H1 (cell line): ENCODE measurements at regions not wholly inside any gene's neighbourhood (a gene's known extent, or its start where the extent isn't known, plus 50 kb on each side); places are given as distances from the start of the nearest gene placed in this dataset.

ENCODE experiments used
- CTCF ChIA-PET: fragments of 300-600 bp; sonication (Branson Sonifier 250); formaldehyde crosslinking; loops from one replicate; lab custom pipeline; 2021; ENCODE audit not compliant: partially characterized antibody; lab: Charles Lee
- POLR2A ChIA-PET: fragments of 300-600 bp; sonication (Branson Sonifier 250); formaldehyde crosslinking; loops from one replicate; lab custom pipeline; 2021; ENCODE audit warnings: inconsistent platforms; ENCODE audit not compliant: partially characterized antibody; lab: Charles Lee
- DNase-seq, 2 experiments: peaks; one replicate each; pipeline versions ENCODE4 v3.0.0 to v3.0.0-alpha.2; 2010 to 2022; ENCODE audit warnings: low spot score in 2 of 2, low read depth in 1 of 2, mixed read lengths in 1 of 2
- FAIRE-seq: peaks from 2 replicates; lab custom pipeline; 2011; peaks lifted over from hg19 to GRCh38; lab: Jason Lieb, UNC
- H2AFZ ChIP-seq: 2 replicates; pipeline ENCODE4 v1.8.1; 2012; ENCODE audit warnings: low read length, inconsistent platforms
- H2AK5ac ChIP-seq: 2 replicates; pipeline ENCODE4 v1.6.1; 2013; ENCODE audit warnings: low read depth, low read length
- H2BK120ac ChIP-seq: replicated peaks from 2 replicates; pipeline ENCODE3; 2013; ENCODE audit warnings: low read depth, low read length, inconsistent platforms
- H2BK12ac ChIP-seq: 2 replicates; pipeline ENCODE4 v1.6.1; 2013; ENCODE audit warnings: low read depth, low read length
- H2BK15ac ChIP-seq: 2 replicates; pipeline ENCODE4 v1.6.1; 2013; ENCODE audit warnings: low read length
- H2BK20ac ChIP-seq: 2 replicates; pipeline ENCODE4 v1.6.1; 2013; ENCODE audit warnings: low read length
- H2BK5ac ChIP-seq: 2 replicates; pipeline ENCODE4 v1.6.1; 2013; ENCODE audit warnings: low read depth, low read length
- H3K14ac ChIP-seq: 2 replicates; pipeline ENCODE4 v1.6.1; 2013; ENCODE audit warnings: inconsistent platforms; ENCODE audit not compliant: insufficient read length
- H3K18ac ChIP-seq: 2 replicates; pipeline ENCODE4 v1.6.1; 2013; ENCODE audit warnings: low read length; ENCODE audit errors: extremely low read depth
- H3K23ac ChIP-seq: 2 replicates; pipeline ENCODE4 v1.6.1; 2013; ENCODE audit warnings: inconsistent platforms; ENCODE audit not compliant: insufficient read length
- H3K23me2 ChIP-seq: 2 replicates; pipeline ENCODE4 v1.6.1; 2013; ENCODE audit warnings: low read depth, low read length
- H3K27ac ChIP-seq: 2 replicates; pipeline ENCODE4 v1.6.1; 2011; ENCODE audit warnings: low read depth, low read length, inconsistent platforms
- H3K27me3 ChIP-seq, 4 experiments: replicated peaks in 1 of 4; 1 replicate in 1 of 4; 2 replicates in 3 of 4; pipeline versions ENCODE4 v1.6.1 to v1.8.1; 2011 to 2013; ENCODE audit warnings: low read length in 3 of 4, mild to moderate bottlenecking in 3 of 4, inconsistent platforms in 2 of 4, mixed read lengths in 2 of 4, moderate library complexity in 1 of 4; ENCODE audit not compliant: control insufficient read depth in 3 of 4, insufficient read depth in 3 of 4; ENCODE audit errors: extremely low read depth in 1 of 4
- H3K36me3 ChIP-seq, 4 experiments: 2 replicates each; pipeline versions ENCODE4 v1.6.1 to v1.8.1; 2011 to 2013; ENCODE audit warnings: mild to moderate bottlenecking in 4 of 4, low read length in 3 of 4, moderate library complexity in 2 of 4, control low read depth in 1 of 4, inconsistent platforms in 1 of 4; ENCODE audit not compliant: insufficient read depth in 4 of 4, control insufficient read depth in 2 of 4
- H3K4ac ChIP-seq: replicated peaks from 2 replicates; pipeline ENCODE3; 2013; ENCODE audit warnings: low read length, low read depth, mixed read lengths, inconsistent platforms; ENCODE audit not compliant: insufficient read length
- H3K4me1 ChIP-seq, 4 experiments: replicated peaks in 1 of 4; 1 replicate in 1 of 4; 2 replicates in 3 of 4; pipeline versions ENCODE4 v1.6.1 to v1.8.1; 2011 to 2013; ENCODE audit warnings: low read length in 3 of 4, inconsistent platforms in 2 of 4, mixed read lengths in 1 of 4; ENCODE audit not compliant: insufficient read depth in 4 of 4, control insufficient read depth in 3 of 4
- H3K4me2 ChIP-seq, 2 experiments: 2 replicates each; pipeline versions ENCODE4 v1.6.1 to v1.8.1; 2011 to 2013; ENCODE audit warnings: low read depth in 2 of 2, low read length in 2 of 2, control low read depth in 1 of 2, inconsistent platforms in 1 of 2, mild to moderate bottlenecking in 1 of 2; ENCODE audit not compliant: insufficient read depth in 1 of 2
- H3K4me3 ChIP-seq, 4 experiments: fragments of 200-600, 300-600 bp in 1 of 4; sonication (generic), shearing (Covaris generic), sonication (Bioruptor Twin) in 1 of 4; 2 replicates each; pipeline versions ENCODE4 v1.5.1 to v1.8.1; 2011 to 2016; ENCODE audit warnings: low read length in 4 of 4, low read depth in 3 of 4, control low read depth in 2 of 4, inconsistent platforms in 2 of 4, mild to moderate bottlenecking in 2 of 4, mixed read lengths in 1 of 4, moderate library complexity in 1 of 4; ENCODE audit not compliant: insufficient read depth in 2 of 4; ENCODE audit errors: extremely low read depth in 1 of 4
- H3K56ac ChIP-seq: replicated peaks from 2 replicates; pipeline ENCODE3; 2013; ENCODE audit warnings: low read depth, mild to moderate bottlenecking, mixed read lengths, low read length, inconsistent platforms; ENCODE audit not compliant: insufficient read length
- H3K79me1 ChIP-seq: 2 replicates; pipeline ENCODE4 v1.6.1; 2013; ENCODE audit warnings: low read depth, low read length, control low read depth
- H3K79me2 ChIP-seq, 2 experiments: 2 replicates each; pipeline versions ENCODE4 v1.6.1 to v1.8.1; 2012 to 2013; ENCODE audit warnings: low read length in 2 of 2, mild to moderate bottlenecking in 2 of 2, inconsistent platforms in 1 of 2; ENCODE audit not compliant: insufficient read depth in 2 of 2, control insufficient read depth in 1 of 2
- H3K9ac ChIP-seq, 4 experiments: replicated peaks in 1 of 4; 1 replicate in 1 of 4; 2 replicates in 3 of 4; pipeline versions ENCODE4 v1.6.1 to v1.8.1; 2011 to 2013; ENCODE audit warnings: low read depth in 3 of 4, low read length in 3 of 4, control low read depth in 2 of 4, mild to moderate bottlenecking in 2 of 4, moderate library complexity in 2 of 4, inconsistent platforms in 1 of 4; ENCODE audit errors: extremely low read depth in 1 of 4
- H3K9me3 ChIP-seq, 2 experiments: 2 replicates each; pipeline versions ENCODE4 v1.6.1 to v1.8.1; 2012 to 2013; ENCODE audit warnings: mild to moderate bottlenecking in 2 of 2, moderate library complexity in 2 of 2, control low read depth in 1 of 2, inconsistent platforms in 1 of 2, low read depth in 1 of 2, low read length in 1 of 2, mixed read lengths in 1 of 2; ENCODE audit not compliant: insufficient read depth in 2 of 2
- H4K20me1 ChIP-seq, 2 experiments: replicated peaks in 1 of 2; 2 replicates each; pipeline versions ENCODE3 to v1.8.1; 2011 to 2013; ENCODE audit warnings: inconsistent platforms in 2 of 2, low read length in 2 of 2, mild to moderate bottlenecking in 1 of 2; ENCODE audit not compliant: insufficient read depth in 2 of 2, control insufficient read depth in 1 of 2
- H4K5ac ChIP-seq: 2 replicates; pipeline ENCODE4 v1.6.1; 2013; ENCODE audit warnings: low read length, low read depth, mixed read lengths, inconsistent platforms; ENCODE audit not compliant: insufficient read length
- H4K8ac ChIP-seq: 2 replicates; pipeline ENCODE4 v1.8.0; 2013; ENCODE audit warnings: mild to moderate bottlenecking, moderate library complexity, low read length, inconsistent platforms; ENCODE audit not compliant: insufficient read depth; ENCODE audit errors: extremely low read depth
- H4K91ac ChIP-seq: replicated peaks from 2 replicates; pipeline ENCODE3; 2013; ENCODE audit warnings: low read length, mixed read lengths, inconsistent platforms; ENCODE audit not compliant: insufficient read length
- ATF3 ChIP-seq: IDR thresholded peaks from 2 replicates; pipeline ENCODE4 v1.6.1; 2011; ENCODE audit warnings: low read depth, mild to moderate bottlenecking, low read length; ENCODE audit not compliant: insufficient read depth
- CEBPB ChIP-seq: IDR thresholded peaks from 2 replicates; pipeline ENCODE4 v1.6.1; 2012; ENCODE audit warnings: low read depth, low read length
- CHD1 ChIP-seq: IDR thresholded peaks from 2 replicates; pipeline ENCODE4 v1.6.1; 2012; ENCODE audit warnings: low read depth, low read length, improper control_type of control experiment
- CTCF ChIP-seq, 3 experiments: IDR thresholded peaks; 1 replicate in 2 of 3; 2 replicates in 1 of 3; pipeline versions ENCODE4 v1.5.1 to v1.6.1; 2011; ENCODE audit warnings: low read length in 3 of 3, mild to moderate bottlenecking in 3 of 3, inconsistent platforms in 2 of 3, low read depth in 1 of 3, moderate library complexity in 1 of 3; ENCODE audit not compliant: insufficient read depth in 1 of 3; ENCODE audit errors: control extremely low read depth in 1 of 3
- E2F6 ChIP-seq: IDR thresholded peaks from 2 replicates; pipeline ENCODE4 v1.6.1; 2012; ENCODE audit warnings: inconsistent platforms
- EP300 ChIP-seq, 2 experiments: IDR thresholded peaks; 1 replicate in 1 of 2; 2 replicates in 1 of 2; pipeline ENCODE4 v1.6.1; 2011 to 2012; ENCODE audit warnings: low read depth in 2 of 2, low read length in 2 of 2, mild to moderate bottlenecking in 2 of 2, borderline replicate concordance in 1 of 2, inconsistent platforms in 1 of 2, moderate library complexity in 1 of 2
- JUN ChIP-seq: IDR thresholded peaks from 2 replicates; pipeline ENCODE4 v1.6.1; 2011; ENCODE audit warnings: low read depth, mild to moderate bottlenecking, improper control_type of control experiment, low read length
- KDM1A ChIP-seq: fragments of 200-600, 300-600 bp; sonication (generic); IDR thresholded peaks from 2 replicates; pipeline ENCODE4 v1.7.1; 2016; ENCODE audit warnings: mild to moderate bottlenecking, low read length, borderline replicate concordance
- PHF8 ChIP-seq: fragments of 200-600 bp; sonication (generic); conservative IDR thresholded peaks from 2 replicates; pipeline ENCODE4 v1.7.1; 2012; ENCODE audit warnings: low read depth, mild to moderate bottlenecking, inconsistent platforms, low read length, moderate library complexity
- SAP30 ChIP-seq: fragments of 300-600 bp; sonication (generic); IDR thresholded peaks from 2 replicates; pipeline ENCODE4 v1.7.1; 2012; ENCODE audit warnings: low read length, moderate library complexity, mild to moderate bottlenecking, inconsistent platforms; ENCODE audit not compliant: insufficient read depth, insufficient replicate concordance
- TBP ChIP-seq: IDR thresholded peaks from 2 replicates; pipeline ENCODE4 v1.6.1; 2011; ENCODE audit warnings: low read depth, low read length, improper control_type of control experiment
- WGBS, 2 experiments: shearing (Covaris generic) in 1 of 2; methylation state at CpG; one replicate each; pipeline versions ENCODE4 v1.1.6 to v1.1.7; 2013 to 2015; ENCODE audit warnings: low lambda C conversion rate in 2 of 2, mixed read lengths in 2 of 2, inconsistent platforms in 1 of 2, low coverage in 1 of 2, missing lambda C conversion rate in 1 of 2; ENCODE audit not compliant: insufficient replicate concordance in 2 of 2, insufficient coverage in 1 of 2, insufficient read length in 1 of 2; ENCODE audit errors: extremely low coverage in 1 of 2, missing lambda C conversion rate in 1 of 2; 5-methylcytosine and 5-hydroxymethylcytosine counted together

GRCh38 chr13:58989556-58989955 is 1174.2 kb downstream of the DIAPH3 start:
- Histone ChIP-seq H2BK120ac (no peak overlapping the region), H3K56ac (no peak overlapping the region), H2AFZ (no peak overlapping the region), H3K4me1 (no peaks in the 10 kb centered on the region), H3K23me2 (no peaks in the 10 kb centered on the region), H2AK5ac (no peak overlapping the region), H3K23ac (no peak overlapping the region), H3K36me3 (no peaks in the 10 kb centered on the region), H3K9ac (no peak overlapping the region), H2BK15ac (no peak overlapping the region), H4K91ac (no peak overlapping the region), H3K4ac (no peak overlapping the region), H2BK5ac (no peak overlapping the region), H3K27me3 (no peaks in the 10 kb centered on the region), H3K27ac (no peak overlapping the region), H3K9me3 (no peaks in the 10 kb centered on the region), H4K20me1 (no peaks in the 10 kb centered on the region), H2BK20ac (no peak overlapping the region), H3K18ac (no peak overlapping the region), H3K79me1 (no peaks in the 10 kb centered on the region), H4K8ac (no peak overlapping the region), H3K4me2 (no peak overlapping the region), H2BK12ac (no peak overlapping the region), H3K14ac (no peak overlapping the region), H4K5ac (no peak overlapping the region), H3K4me3 (no peak overlapping the region), H3K79me2 (no peaks in the 10 kb centered on the region)
- POLR2A ChIA-PET: no interaction called here
- FAIRE-seq (no peak), DNase-seq (no peak)
- 100% methylated on average over 1 of the region's 1 CpG; no CpG with 5 or more reads in 1 of the 2 experiments for WGBS, 2 experiments
- CTCF ChIA-PET: no interaction called here
- TF ChIP-seq CHD1 (no peak), CTCF (IDR thresholded peaks at IDR 0.05; ENCODE audit: control extremely low read depth in 1 of 3, insufficient read depth in 1 of 3, low read depth in 1 of 3, low read length in 3 of 3) (no peak), EP300 (IDR thresholded peaks at IDR 0.05; ENCODE audit: borderline replicate concordance in 1 of 2, low read depth in 2 of 2, low read length in 2 of 2) (no peak), PHF8 (no peak), CEBPB (no peak), KDM1A (no peak), E2F6 (no peak), SAP30 (no peak), TBP (no peak), JUN (no peak), ATF3 (no peak)
